ENCODE measurements at regions not wholly inside any gene's neighbourhood (a gene's known extent, or its start where the extent isn't known, plus 50 kb on each side); places are given as distances from the start of the nearest gene placed in this dataset.

- DNase-seq = no peak
Observed at GRCh38 chr1:172959571-172959970, 91.2 kb downstream of the TNFSF18 start.

- DNase-seq = no peak
Observed at GRCh38 chr1:172960019-172960418, 90.7 kb downstream of the TNFSF18 start.

GRCh38 chr1:172960454-172961208, 90.1 kb downstream of the TNFSF18 start:
- DNase-seq = no peak

GRCh38 chr1:172964864-172965263, 85.9 kb downstream of the TNFSF18 start:
- DNase-seq = no peak

GRCh38 chr1:172966844-172967540, 83.7 kb downstream of the TNFSF18 start:
- no peak for DNase-seq

GRCh38 chr1:172967936-172968335, 82.8 kb downstream of the TNFSF18 start:
- no peak for DNase-seq

GRCh38 chr1:172969611-172970010, 81.1 kb downstream of the TNFSF18 start:
- DNase-seq = no peak

- no peak for DNase-seq
Observed at GRCh38 chr1:172970186-172970585, 80.6 kb downstream of the TNFSF18 start.

- DNase-seq = no peak
Observed at GRCh38 chr1:172971241-172971640, 79.5 kb downstream of the TNFSF18 start.

GRCh38 chr1:172972258-172972657, 78.5 kb downstream of the TNFSF18 start:
- no peak for DNase-seq

GRCh38 chr1:172973424-172973823, 77.3 kb downstream of the TNFSF18 start:
- no peak for DNase-seq

GRCh38 chr1:172976222-172977041, 74.3 kb downstream of the TNFSF18 start:
- no peak for DNase-seq

- DNase-seq = no peak
Observed at GRCh38 chr1:172977296-172978017, 73.3 kb downstream of the TNFSF18 start.

GRCh38 chr1:172978595-172978994, 72.1 kb downstream of the TNFSF18 start:
- DNase-seq = no peak

GRCh38 chr1:172979828-172980227, 70.9 kb downstream of the TNFSF18 start:
- no peak for DNase-seq

GRCh38 chr1:172980456-172980855, 70.3 kb downstream of the TNFSF18 start:
- DNase-seq = no peak

GRCh38 chr1:172980971-172981370, 69.8 kb downstream of the TNFSF18 start:
- no peak for DNase-seq

Data from NCI-H1105 (cell line).